HL-60 (cell line): ENCODE measurements at regions not wholly inside any gene's neighbourhood (a gene's known extent, or its start where the extent isn't known, plus 50 kb on each side); places are given as distances from the start of the nearest gene placed in this dataset.

Experiments used
- TF ChIP-seq, protein P1 (sequence below): IDR thresholded peaks from one replicate; pipeline ENCODE4 v1.5.1; 2011; ENCODE audit warnings: low read length, control low read depth, inconsistent platforms; ENCODE audit not compliant: insufficient read depth
- TF ChIP-seq, protein P2 (sequence below): IDR thresholded peaks from 2 replicates; pipeline ENCODE4 v1.6.1; 2012; ENCODE audit warnings: low read depth; ENCODE audit not compliant: insufficient replicate concordance

DNA sequence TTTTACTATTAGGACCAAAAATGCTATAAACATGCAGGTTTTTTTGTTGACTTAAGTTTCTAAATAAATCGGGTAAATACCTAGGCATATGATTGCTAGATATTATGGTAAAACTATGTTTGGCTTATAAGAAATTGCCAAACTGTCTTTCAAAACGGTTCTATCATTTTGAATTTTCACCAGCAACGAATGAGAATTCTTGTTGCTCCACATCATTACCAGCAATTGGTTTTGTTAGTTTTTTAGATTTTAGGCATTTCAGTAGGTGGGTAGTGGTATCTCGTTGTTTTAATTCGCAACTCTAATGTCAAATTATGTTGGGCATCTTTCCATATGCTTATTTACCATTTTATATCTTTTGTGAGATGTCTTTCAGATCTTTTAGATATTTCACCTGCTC is 510.2 kb downstream of the JRKL start:
- TF ChIP-seq, protein P1, sequence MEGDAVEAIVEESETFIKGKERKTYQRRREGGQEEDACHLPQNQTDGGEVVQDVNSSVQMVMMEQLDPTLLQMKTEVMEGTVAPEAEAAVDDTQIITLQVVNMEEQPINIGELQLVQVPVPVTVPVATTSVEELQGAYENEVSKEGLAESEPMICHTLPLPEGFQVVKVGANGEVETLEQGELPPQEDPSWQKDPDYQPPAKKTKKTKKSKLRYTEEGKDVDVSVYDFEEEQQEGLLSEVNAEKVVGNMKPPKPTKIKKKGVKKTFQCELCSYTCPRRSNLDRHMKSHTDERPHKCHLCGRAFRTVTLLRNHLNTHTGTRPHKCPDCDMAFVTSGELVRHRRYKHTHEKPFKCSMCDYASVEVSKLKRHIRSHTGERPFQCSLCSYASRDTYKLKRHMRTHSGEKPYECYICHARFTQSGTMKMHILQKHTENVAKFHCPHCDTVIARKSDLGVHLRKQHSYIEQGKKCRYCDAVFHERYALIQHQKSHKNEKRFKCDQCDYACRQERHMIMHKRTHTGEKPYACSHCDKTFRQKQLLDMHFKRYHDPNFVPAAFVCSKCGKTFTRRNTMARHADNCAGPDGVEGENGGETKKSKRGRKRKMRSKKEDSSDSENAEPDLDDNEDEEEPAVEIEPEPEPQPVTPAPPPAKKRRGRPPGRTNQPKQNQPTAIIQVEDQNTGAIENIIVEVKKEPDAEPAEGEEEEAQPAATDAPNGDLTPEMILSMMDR, result no peak
- TF ChIP-seq, protein P2, sequence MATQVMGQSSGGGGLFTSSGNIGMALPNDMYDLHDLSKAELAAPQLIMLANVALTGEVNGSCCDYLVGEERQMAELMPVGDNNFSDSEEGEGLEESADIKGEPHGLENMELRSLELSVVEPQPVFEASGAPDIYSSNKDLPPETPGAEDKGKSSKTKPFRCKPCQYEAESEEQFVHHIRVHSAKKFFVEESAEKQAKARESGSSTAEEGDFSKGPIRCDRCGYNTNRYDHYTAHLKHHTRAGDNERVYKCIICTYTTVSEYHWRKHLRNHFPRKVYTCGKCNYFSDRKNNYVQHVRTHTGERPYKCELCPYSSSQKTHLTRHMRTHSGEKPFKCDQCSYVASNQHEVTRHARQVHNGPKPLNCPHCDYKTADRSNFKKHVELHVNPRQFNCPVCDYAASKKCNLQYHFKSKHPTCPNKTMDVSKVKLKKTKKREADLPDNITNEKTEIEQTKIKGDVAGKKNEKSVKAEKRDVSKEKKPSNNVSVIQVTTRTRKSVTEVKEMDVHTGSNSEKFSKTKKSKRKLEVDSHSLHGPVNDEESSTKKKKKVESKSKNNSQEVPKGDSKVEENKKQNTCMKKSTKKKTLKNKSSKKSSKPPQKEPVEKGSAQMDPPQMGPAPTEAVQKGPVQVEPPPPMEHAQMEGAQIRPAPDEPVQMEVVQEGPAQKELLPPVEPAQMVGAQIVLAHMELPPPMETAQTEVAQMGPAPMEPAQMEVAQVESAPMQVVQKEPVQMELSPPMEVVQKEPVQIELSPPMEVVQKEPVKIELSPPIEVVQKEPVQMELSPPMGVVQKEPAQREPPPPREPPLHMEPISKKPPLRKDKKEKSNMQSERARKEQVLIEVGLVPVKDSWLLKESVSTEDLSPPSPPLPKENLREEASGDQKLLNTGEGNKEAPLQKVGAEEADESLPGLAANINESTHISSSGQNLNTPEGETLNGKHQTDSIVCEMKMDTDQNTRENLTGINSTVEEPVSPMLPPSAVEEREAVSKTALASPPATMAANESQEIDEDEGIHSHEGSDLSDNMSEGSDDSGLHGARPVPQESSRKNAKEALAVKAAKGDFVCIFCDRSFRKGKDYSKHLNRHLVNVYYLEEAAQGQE, result no peak
